ENCODE measurements at regions not wholly inside any gene's neighbourhood (a gene's known extent, or its start where the extent isn't known, plus 50 kb on each side); places are given as distances from the start of the nearest gene placed in this dataset.

- no peak for TF ChIP-seq ARNT (IDR thresholded peaks at IDR 0.05)
- no peak for TF ChIP-seq SUZ12 (IDR thresholded peaks at IDR 0.05)
- no peak for TF ChIP-seq SP1 (IDR thresholded peaks at IDR 0.05)
- TF ChIP-seq FOXK2 (IDR thresholded peaks at IDR 0.05): no peak
- TF ChIP-seq FOXM1 (IDR thresholded peaks at IDR 0.05; ENCODE audit: borderline replicate concordance): no peak
- TF ChIP-seq LEF1 (IDR thresholded peaks at IDR 0.05; ENCODE audit: borderline replicate concordance): no peak
- no peak for TF ChIP-seq ZNF384 (IDR thresholded peaks at IDR 0.05)
- TF ChIP-seq BHLHE40 (IDR thresholded peaks at IDR 0.05; ENCODE audit: borderline replicate concordance): no peak
- no peak for TF ChIP-seq HDGF (IDR thresholded peaks at IDR 0.05; ENCODE audit: borderline replicate concordance)
Measured at GRCh38 chr3:194973366-194974000, 287.8 kb downstream of the FAM43A start.
